Body of pancreas (tissue), 4 donors: ENCODE measurements at regions not wholly inside any gene's neighbourhood (a gene's known extent, or its start where the extent isn't known, plus 50 kb on each side); places are given as distances from the start of the nearest gene placed in this dataset.

Experiments used
- POLR2A ChIP-seq, 3 donors: fragments of 450-650 bp; IDR thresholded peaks; one replicate each; pipeline ENCODE4 v1.6.1; 2016; ENCODE audit warnings: antibody characterized with exemption in 3 of 3, mild to moderate bottlenecking in 2 of 3
- TF ChIP-seq, protein P1 (sequence below), 7 experiments: fragments of 450-650 bp in 4 of 7; fragments of 200-600 bp in 3 of 7; sonication (generic) in 3 of 7; IDR thresholded peaks; one replicate each; pipeline ENCODE4 v1.5.1; 2016 to 2019; ENCODE audit warnings: antibody characterized with exemption in 7 of 7

DNA sequence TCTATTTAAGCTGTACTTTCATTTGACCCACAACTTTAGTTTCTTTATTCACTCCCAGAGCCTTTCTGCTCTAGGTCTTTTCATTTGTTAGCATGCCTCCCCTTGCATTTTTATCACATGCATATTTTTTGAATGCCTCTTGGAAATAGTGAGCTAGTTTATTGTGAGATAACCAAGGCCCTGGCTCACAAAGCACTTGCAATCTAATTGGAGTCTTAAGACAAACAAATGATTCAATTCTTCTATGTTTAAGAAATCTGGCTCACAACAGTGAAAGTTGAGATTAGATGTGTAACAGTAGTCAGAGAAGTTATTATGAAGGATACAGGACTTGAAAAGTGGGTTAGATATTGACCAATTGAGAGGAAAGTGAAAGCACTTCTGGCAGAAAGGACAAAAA is 173.4 kb downstream of the MOXD1 start:
- TF ChIP-seq, protein P1, sequence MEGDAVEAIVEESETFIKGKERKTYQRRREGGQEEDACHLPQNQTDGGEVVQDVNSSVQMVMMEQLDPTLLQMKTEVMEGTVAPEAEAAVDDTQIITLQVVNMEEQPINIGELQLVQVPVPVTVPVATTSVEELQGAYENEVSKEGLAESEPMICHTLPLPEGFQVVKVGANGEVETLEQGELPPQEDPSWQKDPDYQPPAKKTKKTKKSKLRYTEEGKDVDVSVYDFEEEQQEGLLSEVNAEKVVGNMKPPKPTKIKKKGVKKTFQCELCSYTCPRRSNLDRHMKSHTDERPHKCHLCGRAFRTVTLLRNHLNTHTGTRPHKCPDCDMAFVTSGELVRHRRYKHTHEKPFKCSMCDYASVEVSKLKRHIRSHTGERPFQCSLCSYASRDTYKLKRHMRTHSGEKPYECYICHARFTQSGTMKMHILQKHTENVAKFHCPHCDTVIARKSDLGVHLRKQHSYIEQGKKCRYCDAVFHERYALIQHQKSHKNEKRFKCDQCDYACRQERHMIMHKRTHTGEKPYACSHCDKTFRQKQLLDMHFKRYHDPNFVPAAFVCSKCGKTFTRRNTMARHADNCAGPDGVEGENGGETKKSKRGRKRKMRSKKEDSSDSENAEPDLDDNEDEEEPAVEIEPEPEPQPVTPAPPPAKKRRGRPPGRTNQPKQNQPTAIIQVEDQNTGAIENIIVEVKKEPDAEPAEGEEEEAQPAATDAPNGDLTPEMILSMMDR (IDR thresholded peaks at IDR 0.05): no peak
- no peak for TF ChIP-seq POLR2A (IDR thresholded peaks at IDR 0.05)
